SK-N-SH (cell line): ENCODE measurements at regions not wholly inside any gene's neighbourhood (a gene's known extent, or its start where the extent isn't known, plus 50 kb on each side); places are given as distances from the start of the nearest gene placed in this dataset.

Experiments
- CTCF ChIA-PET: fragments of 300-600, 350-600 bp; formaldehyde crosslinking; extraction: SDS; loops from one replicate; lab custom pipeline; 2021; lab: Yijun Ruan, JAX
- POLR2A ChIA-PET: fragments of 350-600 bp; sonication (Branson Sonifier 250); formaldehyde crosslinking; extraction: SDS; loops from one replicate; lab custom pipeline; 2020; ENCODE audit warnings: antibody characterized with exemption, inconsistent platforms; lab: Yijun Ruan, JAX
- DNase-seq: peaks from one replicate; pipeline ENCODE4 v3.0.0; 2012
- H2AFZ ChIP-seq: fragments of 200-600 bp; sonication (generic); 2 replicates; pipeline ENCODE4 v1.8.1; 2016; ENCODE audit warnings: antibody characterized with exemption, mild to moderate bottlenecking, low read depth
- H3F3A ChIP-seq: fragments of 200-600 bp; sonication (generic); replicated peaks from 2 replicates; pipeline ENCODE3; 2016; ENCODE audit warnings: antibody characterized with exemption, mild to moderate bottlenecking; ENCODE audit not compliant: insufficient read depth
- H3K27ac ChIP-seq, 2 experiments: fragments of 200-500 bp in 1 of 2; fragments of 200-600 bp in 1 of 2; sonication (Bioruptor generic) in 1 of 2; sonication (generic), shearing (Covaris generic) in 1 of 2; 2 replicates each; pipeline versions ENCODE4 v1.5.1 to v1.6.1; 2014 to 2016; ENCODE audit warnings: low read depth in 2 of 2, inconsistent platforms in 1 of 2, low read length in 1 of 2, mild to moderate bottlenecking in 1 of 2, mixed read lengths in 1 of 2
- H3K27me3 ChIP-seq: fragments of 200-600 bp; sonication (generic), shearing (Covaris generic); 2 replicates; pipeline ENCODE4 v1.6.1; 2016; ENCODE audit warnings: mixed run types; ENCODE audit not compliant: insufficient read depth
- H3K36me3 ChIP-seq, 2 experiments: fragments of 200-500 bp in 1 of 2; fragments of 200-600 bp in 1 of 2; sonication (Bioruptor generic) in 1 of 2; sonication (generic) in 1 of 2; replicated peaks in 1 of 2; 2 replicates each; pipeline versions ENCODE3 to v1.5.1; 2014 to 2016; ENCODE audit warnings: low read length in 1 of 2, mild to moderate bottlenecking in 1 of 2; ENCODE audit not compliant: insufficient read depth in 2 of 2, control insufficient read depth in 1 of 2
- H3K4me1 ChIP-seq, 2 experiments: fragments of 200-500 bp in 1 of 2; fragments of 200-600 bp in 1 of 2; sonication (Bioruptor generic) in 1 of 2; sonication (generic), shearing (Covaris generic) in 1 of 2; 2 replicates each; pipeline versions ENCODE4 v1.5.1 to v1.6.1; 2014 to 2016; ENCODE audit warnings: low read depth in 1 of 2, low read length in 1 of 2, mixed run types in 1 of 2; ENCODE audit not compliant: insufficient read depth in 2 of 2, control insufficient read depth in 1 of 2
- H3K4me2 ChIP-seq: fragments of 200-600 bp; sonication (generic), shearing (Covaris generic); 2 replicates; pipeline ENCODE4 v1.6.1; 2017; ENCODE audit warnings: mixed run types
- H3K4me3 ChIP-seq, 2 experiments: fragments of 200-500 bp in 1 of 2; fragments of 200-600 bp in 1 of 2; sonication (Bioruptor generic) in 1 of 2; sonication (generic), shearing (Covaris generic) in 1 of 2; 2 replicates each; pipeline versions ENCODE4 v1.5.1 to v1.8.1; 2014 to 2016; ENCODE audit warnings: low read depth in 2 of 2, inconsistent platforms in 1 of 2, low read length in 1 of 2, mild to moderate bottlenecking in 1 of 2, mixed read lengths in 1 of 2, moderate library complexity in 1 of 2
- H3K79me2 ChIP-seq: fragments of 200-600 bp; sonication (generic); 2 replicates; pipeline ENCODE4 v1.8.1; 2017; ENCODE audit warnings: mild to moderate bottlenecking; ENCODE audit not compliant: insufficient read depth
- H3K9ac ChIP-seq: fragments of 200-600 bp; sonication (generic); 2 replicates; pipeline ENCODE4 v1.6.1; 2017; ENCODE audit warnings: mixed run types
- H3K9me2 ChIP-seq: fragments of 200-600 bp; sonication (generic); 2 replicates; pipeline ENCODE4 v1.6.1; 2017; ENCODE audit warnings: mixed run types
- H3K9me3 ChIP-seq: fragments of 200-600 bp; sonication (generic); 2 replicates; pipeline ENCODE4 v1.6.1; 2017; ENCODE audit warnings: mixed run types, mild to moderate bottlenecking, moderate library complexity
- H4K20me1 ChIP-seq: fragments of 200-600 bp; sonication (generic); 2 replicates; pipeline ENCODE4 v1.6.1; 2017; ENCODE audit warnings: mild to moderate bottlenecking, mixed run types; ENCODE audit not compliant: insufficient read depth
- CHD2 ChIP-seq: fragments of 150-350 bp; IDR thresholded peaks from 2 replicates; pipeline ENCODE4 v1.6.1; 2018; ENCODE audit warnings: low read length; ENCODE audit not compliant: partially characterized antibody
- ELF1 ChIP-seq: IDR thresholded peaks from 2 replicates; pipeline ENCODE4 v1.4.0; 2012
- EP300 ChIP-seq, 2 experiments: IDR thresholded peaks; 2 replicates each; pipeline versions ENCODE4 v1.4.0 to v1.6.1; 2012; ENCODE audit warnings: borderline replicate concordance in 1 of 2, low read depth in 1 of 2, low read length in 1 of 2
- EZH2phosphoT487 ChIP-seq: fragments of 200-600 bp; sonication (generic); IDR thresholded peaks from 2 replicates; pipeline ENCODE4 v1.6.1; 2017; ENCODE audit warnings: low read depth, mixed run types, mild to moderate bottlenecking, antibody characterized with exemption, moderate library complexity, borderline replicate concordance
- GABPA ChIP-seq: IDR thresholded peaks from 2 replicates; pipeline ENCODE4 v1.4.0; 2012; ENCODE audit warnings: low read depth, mild to moderate bottlenecking
- MEF2A ChIP-seq: IDR thresholded peaks from 2 replicates; pipeline ENCODE4 v1.4.0; 2012; ENCODE audit warnings: low read depth, borderline replicate concordance
- MXI1 ChIP-seq: IDR thresholded peaks from 2 replicates; pipeline ENCODE4 v1.6.1; 2012; ENCODE audit warnings: mild to moderate bottlenecking, low read depth, low read length, improper control_type of control experiment
- NFIC ChIP-seq: IDR thresholded peaks from 2 replicates; pipeline ENCODE4 v1.4.0; 2012; ENCODE audit warnings: borderline replicate concordance
- NRF1 ChIP-seq: IDR thresholded peaks from 2 replicates; pipeline ENCODE4 v1.6.1; 2012; ENCODE audit warnings: low read depth, mild to moderate bottlenecking, low read length
- POLR2AphosphoS5 ChIP-seq: IDR thresholded peaks from 2 replicates; pipeline ENCODE4 v1.6.1; 2012; ENCODE audit warnings: low read depth, low read length
- RAD21 ChIP-seq: IDR thresholded peaks from 2 replicates; pipeline ENCODE4 v1.6.1; 2012; ENCODE audit warnings: mild to moderate bottlenecking, low read length
- RCOR1 ChIP-seq: fragments of 150-350 bp; IDR thresholded peaks from 2 replicates; pipeline ENCODE4 v1.6.1; 2017; ENCODE audit warnings: antibody characterized with exemption, low read length
- SIN3A ChIP-seq: IDR thresholded peaks from 2 replicates; pipeline ENCODE4 v1.6.1; 2012; ENCODE audit warnings: low read depth, mild to moderate bottlenecking, low read length, moderate library complexity, borderline replicate concordance
- SMC3 ChIP-seq: IDR thresholded peaks from 2 replicates; pipeline ENCODE4 v1.6.1; 2012; ENCODE audit warnings: low read depth, low read length, improper control_type of control experiment
- TAF1 ChIP-seq: IDR thresholded peaks from 2 replicates; pipeline ENCODE4 v1.6.1; 2012; ENCODE audit warnings: low read depth, mild to moderate bottlenecking, low read length, moderate library complexity, borderline replicate concordance
- WGBS: methylation state at CpG from one replicate; pipeline ENCODE4 v1.1.6; 2017; ENCODE audit warnings: low lambda C conversion rate; 5-methylcytosine and 5-hydroxymethylcytosine counted together
- TF ChIP-seq, protein P1 (sequence below): fragments of 200-600 bp; sonication (generic); IDR thresholded peaks from 2 replicates; pipeline ENCODE4 v1.6.1; 2017; ENCODE audit warnings: antibody characterized with exemption, mild to moderate bottlenecking, moderate library complexity
- TF ChIP-seq, protein P2 (sequence below): IDR thresholded peaks from 2 replicates; pipeline ENCODE4 v1.6.1; 2012; ENCODE audit warnings: mild to moderate bottlenecking, low read depth, low read length, moderate library complexity

DNA sequence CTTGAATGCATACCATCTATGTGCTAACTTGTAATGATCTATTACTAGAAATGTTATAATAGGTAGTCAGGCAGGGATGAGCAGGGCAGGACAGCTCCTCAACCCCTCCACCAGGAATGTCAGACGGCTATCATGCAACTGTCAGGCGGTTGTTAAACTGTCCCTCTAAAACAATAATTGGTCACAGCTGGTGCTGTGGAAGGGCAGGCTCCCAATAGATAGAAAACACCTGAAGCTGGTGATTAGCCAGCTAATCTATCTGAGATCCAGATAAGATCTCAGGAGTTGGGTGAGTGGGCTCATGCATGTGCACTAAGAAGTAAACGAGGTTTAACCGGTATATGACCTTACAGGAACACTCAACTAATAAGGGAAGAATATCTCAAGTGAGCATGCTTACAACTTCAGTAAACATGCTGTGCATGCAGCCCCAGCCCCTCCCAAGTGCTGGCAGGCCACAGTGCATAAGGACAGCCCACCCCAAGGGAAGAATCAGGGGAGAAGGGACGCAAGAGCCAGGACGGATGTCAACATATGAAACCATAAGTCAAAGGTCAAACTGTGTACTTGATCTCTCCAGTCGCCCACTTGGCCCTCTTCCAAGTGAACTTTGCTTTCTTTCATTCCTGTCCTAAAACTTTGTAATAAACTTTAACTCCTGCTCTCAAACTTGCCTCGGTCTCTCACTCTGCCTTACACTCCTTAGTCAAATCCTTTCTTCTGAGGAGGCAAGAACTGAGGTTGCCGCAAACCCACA is 566.2 kb upstream of the NRSN1 start:
- no peak for TF ChIP-seq ELF1
- peak in 1 of 2 experiments; percentile 7; a peak in 1 of 4 replicates for TF ChIP-seq EP300 (IDR thresholded peaks at IDR 0.05; ENCODE audit: borderline replicate concordance in 1 of 2, low read depth in 1 of 2, low read length in 1 of 2)
- no peak overlapping the region; a peak in 1 of 4 replicates for H3K27ac ChIP-seq
- H3K9ac ChIP-seq: no peak overlapping the region
- no peaks in the 10 kb centered on the region for H3K9me2 ChIP-seq
- ChIA-PET CTCF (no interaction called here), POLR2A (no interaction called here)
- H3K4me3 ChIP-seq: no peak overlapping the region
- H3K79me2 ChIP-seq: no peaks in the 10 kb centered on the region
- WGBS: 62% methylated on average over 9 of the region's 9 CpGs
- no peak overlapping the region for H2AFZ ChIP-seq
- no peaks in the 10 kb centered on the region for H3K9me3 ChIP-seq
- H3F3A ChIP-seq: no peaks in the 10 kb centered on the region
- no peaks in the 10 kb centered on the region for H3K36me3 ChIP-seq
- H3K27me3 ChIP-seq: no peaks in the 10 kb centered on the region
- H3K4me1 ChIP-seq: peaks cover 0 to 5% of the 10 kb centered on the region in 2 experiments; a peak in 1 of 4 replicates
- no peak overlapping the region for H3K4me2 ChIP-seq
- no peaks in the 10 kb centered on the region for H4K20me1 ChIP-seq
- DNase-seq: no peak

DNA sequence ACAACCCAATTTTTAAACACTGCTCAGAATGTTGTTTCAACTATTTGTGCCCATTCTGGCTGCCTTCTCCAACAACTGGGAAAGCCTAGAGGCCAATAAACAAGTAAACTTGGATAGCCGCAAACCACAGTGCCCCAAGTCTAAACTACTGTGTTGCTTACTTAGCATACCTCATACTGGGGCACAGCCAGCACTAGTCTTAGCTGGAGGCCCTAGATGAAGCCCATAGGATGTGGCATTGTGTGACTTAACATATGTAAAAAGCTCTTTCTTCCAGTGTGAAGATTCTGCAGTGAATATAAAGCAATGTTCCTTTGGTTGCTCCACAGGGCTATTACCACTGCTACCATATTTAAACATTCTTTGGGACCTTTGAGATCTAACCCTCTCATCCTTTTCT is 564.3 kb upstream of the NRSN1 start:
- no peaks in the 10 kb centered on the region for H3K9me2 ChIP-seq
- no peak for DNase-seq
- H3K9ac ChIP-seq: no peak overlapping the region
- no peak overlapping the region for H2AFZ ChIP-seq
- POLR2A ChIA-PET: no interaction called here
- no peaks in the 10 kb centered on the region for H3K27me3 ChIP-seq
- no peaks in the 10 kb centered on the region for H3K36me3 ChIP-seq
- TF ChIP-seq NRF1 (no peak), SMC3 (no peak), MXI1 (no peak), EP300 (IDR thresholded peaks at IDR 0.05; ENCODE audit: borderline replicate concordance in 1 of 2, low read depth in 1 of 2, low read length in 1 of 2) (no peak), NFIC (no peak), SIN3A (no peak), MEF2A (no peak), CHD2 (no peak), RAD21 (no peak), GABPA (no peak)
- no peak overlapping the region for H3K27ac ChIP-seq
- CTCF ChIA-PET: interaction anchor here (0.7 to 1.0 kb wide), 2 partner anchors 29 to 115 kb away, joined by 3 to 4 read pairs; no protein-coding TSS in a partner anchor
- no peaks in the 10 kb centered on the region for H3K79me2 ChIP-seq
- 90% methylated on average over 1 of the region's 1 CpG for WGBS
- no peaks in the 10 kb centered on the region for H4K20me1 ChIP-seq
- H3K4me3 ChIP-seq: no peak overlapping the region
- peaks cover 0 to 5% of the 10 kb centered on the region in 2 experiments; a peak in 1 of 4 replicates for H3K4me1 ChIP-seq
- no peaks in the 10 kb centered on the region for H3K9me3 ChIP-seq
- H3F3A ChIP-seq: no peaks in the 10 kb centered on the region
- H3K4me2 ChIP-seq: no peak overlapping the region

DNA sequence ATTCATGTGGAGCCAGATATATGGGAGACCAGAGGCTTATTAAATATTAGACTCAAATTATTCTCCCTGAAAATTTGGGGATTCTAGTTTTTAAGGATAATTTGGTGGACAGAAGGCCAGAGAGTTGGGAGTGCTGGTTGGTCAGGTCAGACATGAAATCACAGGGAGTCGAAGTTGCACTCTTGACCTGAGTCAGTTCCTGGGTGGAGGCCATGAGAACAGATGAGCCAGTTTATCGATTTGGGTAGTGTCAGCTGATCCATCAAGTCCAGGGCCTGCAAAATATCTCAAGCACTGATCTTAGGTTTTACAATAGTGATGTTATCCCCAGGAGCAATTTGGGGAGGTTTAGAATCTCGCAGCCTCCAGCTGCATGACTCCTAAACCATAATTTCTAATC is 563.5 kb upstream of the NRSN1 start:
- Histone ChIP-seq H3K9me3 (no peaks in the 10 kb centered on the region), H3K36me3 (no peaks in the 10 kb centered on the region), H3K27ac (no peak overlapping the region), H3K9ac (no peak overlapping the region), H3K27me3 (no peaks in the 10 kb centered on the region), H2AFZ (no peak overlapping the region), H3K79me2 (no peaks in the 10 kb centered on the region), H4K20me1 (no peaks in the 10 kb centered on the region), H3K4me1 (peaks cover 0 to 5% of the 10 kb centered on the region in 2 experiments; a peak in 1 of 4 replicates), H3K4me2 (no peak overlapping the region), H3K9me2 (no peaks in the 10 kb centered on the region), H3F3A (no peaks in the 10 kb centered on the region), H3K4me3 (no peak overlapping the region)
- WGBS: 14% methylated on average over 3 of the region's 3 CpGs
- ChIA-PET CTCF (interaction anchor here (1.0 kb wide), 1 partner anchor 28 kb away, joined by 4 read pairs; no protein-coding TSS in a partner anchor), POLR2A (no interaction called here)
- DNase-seq: no peak
- no peak for TF ChIP-seq RCOR1
- no peak for TF ChIP-seq EP300 (IDR thresholded peaks at IDR 0.05; ENCODE audit: borderline replicate concordance in 1 of 2, low read depth in 1 of 2, low read length in 1 of 2)
- no peak for TF ChIP-seq TAF1
- no peak for TF ChIP-seq SMC3
- TF ChIP-seq, protein P1, sequence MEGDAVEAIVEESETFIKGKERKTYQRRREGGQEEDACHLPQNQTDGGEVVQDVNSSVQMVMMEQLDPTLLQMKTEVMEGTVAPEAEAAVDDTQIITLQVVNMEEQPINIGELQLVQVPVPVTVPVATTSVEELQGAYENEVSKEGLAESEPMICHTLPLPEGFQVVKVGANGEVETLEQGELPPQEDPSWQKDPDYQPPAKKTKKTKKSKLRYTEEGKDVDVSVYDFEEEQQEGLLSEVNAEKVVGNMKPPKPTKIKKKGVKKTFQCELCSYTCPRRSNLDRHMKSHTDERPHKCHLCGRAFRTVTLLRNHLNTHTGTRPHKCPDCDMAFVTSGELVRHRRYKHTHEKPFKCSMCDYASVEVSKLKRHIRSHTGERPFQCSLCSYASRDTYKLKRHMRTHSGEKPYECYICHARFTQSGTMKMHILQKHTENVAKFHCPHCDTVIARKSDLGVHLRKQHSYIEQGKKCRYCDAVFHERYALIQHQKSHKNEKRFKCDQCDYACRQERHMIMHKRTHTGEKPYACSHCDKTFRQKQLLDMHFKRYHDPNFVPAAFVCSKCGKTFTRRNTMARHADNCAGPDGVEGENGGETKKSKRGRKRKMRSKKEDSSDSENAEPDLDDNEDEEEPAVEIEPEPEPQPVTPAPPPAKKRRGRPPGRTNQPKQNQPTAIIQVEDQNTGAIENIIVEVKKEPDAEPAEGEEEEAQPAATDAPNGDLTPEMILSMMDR: no peak
- no peak for TF ChIP-seq POLR2AphosphoS5
- TF ChIP-seq, protein P2, sequence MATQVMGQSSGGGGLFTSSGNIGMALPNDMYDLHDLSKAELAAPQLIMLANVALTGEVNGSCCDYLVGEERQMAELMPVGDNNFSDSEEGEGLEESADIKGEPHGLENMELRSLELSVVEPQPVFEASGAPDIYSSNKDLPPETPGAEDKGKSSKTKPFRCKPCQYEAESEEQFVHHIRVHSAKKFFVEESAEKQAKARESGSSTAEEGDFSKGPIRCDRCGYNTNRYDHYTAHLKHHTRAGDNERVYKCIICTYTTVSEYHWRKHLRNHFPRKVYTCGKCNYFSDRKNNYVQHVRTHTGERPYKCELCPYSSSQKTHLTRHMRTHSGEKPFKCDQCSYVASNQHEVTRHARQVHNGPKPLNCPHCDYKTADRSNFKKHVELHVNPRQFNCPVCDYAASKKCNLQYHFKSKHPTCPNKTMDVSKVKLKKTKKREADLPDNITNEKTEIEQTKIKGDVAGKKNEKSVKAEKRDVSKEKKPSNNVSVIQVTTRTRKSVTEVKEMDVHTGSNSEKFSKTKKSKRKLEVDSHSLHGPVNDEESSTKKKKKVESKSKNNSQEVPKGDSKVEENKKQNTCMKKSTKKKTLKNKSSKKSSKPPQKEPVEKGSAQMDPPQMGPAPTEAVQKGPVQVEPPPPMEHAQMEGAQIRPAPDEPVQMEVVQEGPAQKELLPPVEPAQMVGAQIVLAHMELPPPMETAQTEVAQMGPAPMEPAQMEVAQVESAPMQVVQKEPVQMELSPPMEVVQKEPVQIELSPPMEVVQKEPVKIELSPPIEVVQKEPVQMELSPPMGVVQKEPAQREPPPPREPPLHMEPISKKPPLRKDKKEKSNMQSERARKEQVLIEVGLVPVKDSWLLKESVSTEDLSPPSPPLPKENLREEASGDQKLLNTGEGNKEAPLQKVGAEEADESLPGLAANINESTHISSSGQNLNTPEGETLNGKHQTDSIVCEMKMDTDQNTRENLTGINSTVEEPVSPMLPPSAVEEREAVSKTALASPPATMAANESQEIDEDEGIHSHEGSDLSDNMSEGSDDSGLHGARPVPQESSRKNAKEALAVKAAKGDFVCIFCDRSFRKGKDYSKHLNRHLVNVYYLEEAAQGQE: no peak
- no peak for TF ChIP-seq EZH2phosphoT487
